T-cell (primary cell): ENCODE measurements at regions not wholly inside any gene's neighbourhood (a gene's known extent, or its start where the extent isn't known, plus 50 kb on each side); places are given as distances from the start of the nearest gene placed in this dataset.

Experiments
- ATAC-seq, 4 experiments: fragments of 200-7000 bp in 3 of 4; fragments of 150-1000 bp in 1 of 4; cut with Tn5 transposase; replicated peaks in 1 of 4; 1 replicate in 3 of 4; 2 replicates in 1 of 4; pipeline ENCODE4 v1.10.0; 2021; ENCODE audit warnings: moderate library complexity in 3 of 4, mild to moderate bottlenecking in 2 of 4, moderate number of reproducible peaks in 1 of 4
- CTCF ChIA-PET, 2 donors: fragments of 300-600 bp; sonication (Branson Sonifier 250); formaldehyde crosslinking; loops; one replicate each; lab custom pipeline; 2022; ENCODE audit warnings: antibody characterized with exemption in 2 of 2; lab: Charles Lee
- POLR2A ChIA-PET, 2 donors: fragments of 300-600 bp; sonication (Branson Sonifier 250); formaldehyde crosslinking; loops; one replicate each; lab custom pipeline; 2022; ENCODE audit warnings: antibody characterized with exemption in 2 of 2; lab: Charles Lee
- DNase-seq, 35 experiments: peaks; one replicate each; pipeline versions ENCODE4 v3.0.0 to v3.0.0-alpha.2; 2013 to 2023
- H3K27ac ChIP-seq: one replicate; pipeline ENCODE4 v1.5.1; 2013; ENCODE audit warnings: low read length
- H3K27me3 ChIP-seq, 2 experiments: replicated peaks in 1 of 2; 1 replicate in 1 of 2; 2 replicates in 1 of 2; pipeline versions ENCODE4 v1.6.1 to v1.7.0; 2013; ENCODE audit warnings: low read length in 1 of 2, mixed read lengths in 1 of 2; ENCODE audit not compliant: control insufficient read depth in 2 of 2, insufficient read depth in 2 of 2; ENCODE audit errors: extremely low read depth in 1 of 2
- H3K36me3 ChIP-seq, 2 donors: 1 replicate in 1 of 2; 2 replicates in 1 of 2; pipeline versions ENCODE4 v1.6.1 to v1.7.0; 2013; ENCODE audit warnings: low read length in 1 of 2; ENCODE audit not compliant: control insufficient read depth in 2 of 2, insufficient read depth in 1 of 2; ENCODE audit errors: extremely low read depth in 1 of 2
- H3K4me1 ChIP-seq, 2 experiments: 1 replicate in 1 of 2; 2 replicates in 1 of 2; pipeline versions ENCODE4 v1.6.1 to v1.7.0; 2013; ENCODE audit warnings: low read length in 2 of 2, mixed read lengths in 1 of 2; ENCODE audit not compliant: insufficient read depth in 2 of 2, control insufficient read depth in 1 of 2; ENCODE audit errors: extremely low read depth in 1 of 2
- H3K4me3 ChIP-seq, 2 donors: 1 replicate in 1 of 2; 2 replicates in 1 of 2; pipeline versions ENCODE4 v1.5.1 to v1.7.0; 2013; ENCODE audit warnings: mild to moderate bottlenecking in 2 of 2, low read length in 1 of 2, moderate library complexity in 1 of 2; ENCODE audit not compliant: control insufficient read depth in 1 of 2; ENCODE audit errors: extremely low read depth in 1 of 2
- H3K9me3 ChIP-seq: 2 replicates; pipeline ENCODE4 v1.7.0; 2013
- H3K27ac Mint-ChIP-seq, 2 donors: one replicate each; pipeline ENCODE4 v1.8.0; 2020 to 2021; ENCODE audit warnings: mild to moderate bottlenecking in 2 of 2, mixed read lengths in 2 of 2
- H3K27me3 Mint-ChIP-seq, 2 donors: one replicate each; pipeline ENCODE4 v1.8.0; 2021 to 2022; ENCODE audit warnings: mixed read lengths in 2 of 2
- H3K36me3 Mint-ChIP-seq: one replicate; pipeline ENCODE4 v1.8.0; 2021; ENCODE audit warnings: mixed read lengths
- H3K4me1 Mint-ChIP-seq, 3 donors: one replicate each; pipeline ENCODE4 v1.8.0; 2020 to 2022; ENCODE audit warnings: mixed read lengths in 3 of 3, mild to moderate bottlenecking in 1 of 3
- H3K4me3 Mint-ChIP-seq, 3 donors: one replicate each; pipeline ENCODE4 v1.8.0; 2020 to 2022; ENCODE audit warnings: mild to moderate bottlenecking in 3 of 3, mixed read lengths in 3 of 3, moderate library complexity in 3 of 3
- H3K9me3 Mint-ChIP-seq, 3 donors: one replicate each; pipeline ENCODE4 v1.8.0; 2020 to 2022; ENCODE audit warnings: mixed read lengths in 3 of 3
- WGBS: methylation state at CpG from one replicate; pipeline ENCODE4 v1.1.5; 2013; ENCODE audit warnings: missing lambda C conversion rate; ENCODE audit not compliant: insufficient coverage; 5-methylcytosine and 5-hydroxymethylcytosine counted together

DNA sequence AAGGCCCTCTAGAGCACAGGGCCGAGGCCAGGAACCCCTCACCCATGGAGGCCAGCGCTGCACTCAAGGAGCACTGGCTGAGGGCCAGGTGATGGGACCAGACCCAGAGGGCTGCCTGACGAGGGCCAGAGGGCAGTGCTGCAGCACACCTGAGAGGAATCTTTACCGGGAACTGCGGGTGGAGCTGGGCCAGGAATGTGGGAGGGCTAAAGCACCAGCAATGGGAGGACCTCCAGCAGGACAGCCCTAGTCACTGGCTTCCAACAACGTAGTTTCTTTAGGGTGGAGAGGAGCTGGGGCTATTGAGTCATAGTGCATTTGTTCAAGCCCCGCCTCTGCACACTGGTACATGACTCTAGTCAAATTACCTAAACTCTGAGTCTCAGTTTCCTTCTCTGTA lies 143.4 kb downstream of the TMEM17 start:
- Mint-ChIP-seq H3K36me3 (no peaks in the 10 kb centered on the region), H3K27ac (no peak overlapping the region), H3K9me3 (peaks cover 0 to 6% (median 2%) of the 10 kb centered on the region in 3 donors), H3K4me1 (no peaks in the 10 kb centered on the region), H3K4me3 (no peak overlapping the region), H3K27me3 (no peaks in the 10 kb centered on the region)
- Histone ChIP-seq H3K4me1 (no peaks in the 10 kb centered on the region), H3K27ac (no peak overlapping the region), H3K9me3 (no peaks in the 10 kb centered on the region), H3K27me3 (peaks cover 0 to 2% of the 10 kb centered on the region in 2 experiments), H3K36me3 (no peaks in the 10 kb centered on the region), H3K4me3 (no peak overlapping the region)
- ChIA-PET CTCF (interaction anchor here in 1 of 2 donors (0.6 kb wide), 1 partner anchor 110 kb away, joined by 3 read pairs; no protein-coding TSS in a partner anchor), POLR2A (no interaction called here)
- ATAC-seq (no peak), DNase-seq (no peak)
- 91% methylated on average over 3 of the region's 7 CpGs for WGBS

DNA sequence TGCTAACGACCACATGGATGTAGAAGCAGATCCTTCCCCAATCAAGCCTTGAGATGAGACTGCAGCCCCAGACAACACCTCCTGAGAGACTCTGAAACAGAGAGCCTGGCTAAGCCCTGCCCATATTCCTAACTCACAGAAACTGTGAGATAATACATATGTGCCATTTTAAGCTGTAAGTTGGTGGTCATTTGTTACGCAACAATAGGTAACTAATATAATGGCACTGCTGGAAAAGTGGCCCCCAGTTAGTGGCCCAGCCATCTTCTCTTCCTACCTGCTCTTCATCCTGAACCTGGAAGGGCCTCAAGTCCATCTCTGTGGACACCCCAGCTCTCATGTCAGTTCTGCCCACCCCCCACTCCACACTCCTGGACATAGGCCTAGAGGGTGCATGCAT lies 144.0 kb downstream of the TMEM17 start:
- Histone ChIP-seq H3K4me3 (no peak overlapping the region), H3K27ac (no peak overlapping the region), H3K4me1 (no peaks in the 10 kb centered on the region), H3K27me3 (peaks cover 0 to 2% of the 10 kb centered on the region in 2 experiments), H3K9me3 (no peaks in the 10 kb centered on the region), H3K36me3 (no peaks in the 10 kb centered on the region)
- Mint-ChIP-seq H3K27me3 (no peaks in the 10 kb centered on the region), H3K4me3 (no peak overlapping the region), H3K36me3 (no peaks in the 10 kb centered on the region), H3K4me1 (no peaks in the 10 kb centered on the region), H3K9me3 (peaks cover 0 to 6% (median 2%) of the 10 kb centered on the region in 3 donors), H3K27ac (no peak overlapping the region)
- ATAC-seq = no peak
- DNase-seq = no peak
- ChIA-PET CTCF (interaction anchor here in 1 of 2 donors (0.6 kb wide), 1 partner anchor 110 kb away, joined by 3 read pairs; no protein-coding TSS in a partner anchor), POLR2A (no interaction called here)
- no CpG with 5 or more reads among the region's 2 CpGs for WGBS

DNA sequence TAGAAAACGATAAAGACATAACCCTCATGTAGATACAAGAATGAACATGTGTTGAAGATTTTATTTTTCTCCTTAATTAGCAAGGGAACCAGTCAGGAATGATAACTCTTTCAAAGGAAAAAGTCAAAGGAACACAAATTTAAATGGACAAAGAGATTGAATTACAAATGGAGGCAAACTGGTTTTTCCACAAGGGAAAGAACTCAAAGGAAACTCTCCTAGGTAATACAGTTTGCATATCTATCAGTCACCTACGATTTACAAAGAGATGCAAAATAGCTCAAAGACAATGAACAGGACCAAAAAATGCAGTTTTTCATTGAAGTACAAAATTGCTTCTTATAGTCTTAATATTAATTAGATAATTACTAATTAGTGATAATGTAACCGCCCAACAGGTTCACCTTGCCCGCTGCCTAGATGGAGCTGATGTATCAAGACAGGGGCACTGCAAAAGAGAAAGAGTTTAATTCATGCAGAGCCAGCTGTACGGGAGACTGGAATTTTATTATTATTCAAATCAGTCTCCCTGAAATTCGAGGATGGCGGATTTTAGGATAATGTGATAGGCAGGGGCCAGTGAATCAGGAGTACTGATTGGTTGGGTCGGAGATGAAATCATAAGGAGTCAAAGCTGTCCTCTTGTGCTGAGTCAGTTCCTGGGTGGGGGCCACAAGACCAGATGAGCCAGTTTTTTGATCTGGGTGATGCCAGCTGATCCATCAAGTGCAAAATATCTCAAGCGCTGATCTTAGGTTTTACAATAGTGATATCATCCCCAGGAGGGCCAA lies 151.0 kb downstream of the TMEM17 start:
- H3K9me3 ChIP-seq = no peaks in the 10 kb centered on the region
- Mint-ChIP-seq H3K4me3 (no peak overlapping the region), H3K9me3 (peaks cover 0 to 7% (median 0%) of the 10 kb centered on the region in 3 donors), H3K36me3 (no peaks in the 10 kb centered on the region), H3K27me3 (no peaks in the 10 kb centered on the region), H3K4me1 (no peaks in the 10 kb centered on the region), H3K27ac (no peak overlapping the region)
- no peak for DNase-seq
- 74% methylated on average over 5 of the region's 9 CpGs for WGBS
- H3K36me3 ChIP-seq = no peaks in the 10 kb centered on the region
- no peak overlapping the region for H3K27ac ChIP-seq
- H3K27me3 ChIP-seq = no peaks in the 10 kb centered on the region
- ChIA-PET CTCF (interaction anchor here (0.7 kb wide), 2 partner anchors 28 to 418 kb away, joined by 3 to 7 read pairs; no protein-coding TSS in a partner anchor), POLR2A (no interaction called here)
- no peak overlapping the region for H3K4me3 ChIP-seq
- H3K4me1 ChIP-seq = no peaks in the 10 kb centered on the region
- no peak for ATAC-seq

DNA sequence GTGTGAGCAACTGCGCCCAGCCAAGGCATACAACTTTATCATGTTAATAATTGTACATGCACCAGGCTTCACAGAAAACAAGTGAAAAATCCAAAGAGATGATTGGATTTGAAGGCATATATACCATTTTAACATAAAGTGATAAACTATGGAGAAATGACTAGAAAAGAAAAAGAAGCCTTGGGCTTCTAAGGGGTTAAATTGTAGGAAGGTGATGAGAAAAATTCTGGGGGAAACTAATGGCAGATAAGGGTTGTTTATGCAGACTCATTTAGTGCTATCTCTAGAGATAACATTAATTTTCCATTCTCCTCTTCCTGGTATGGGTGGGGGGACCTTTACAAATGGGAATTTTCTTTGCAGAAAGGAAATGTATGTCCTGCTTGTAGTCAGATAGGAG lies 154.0 kb downstream of the TMEM17 start:
- H3K27ac Mint-ChIP-seq = no peak overlapping the region
- peaks cover 0 to 7% (median 0%) of the 10 kb centered on the region in 3 donors for H3K9me3 Mint-ChIP-seq
- H3K27me3 Mint-ChIP-seq = no peaks in the 10 kb centered on the region

DNA sequence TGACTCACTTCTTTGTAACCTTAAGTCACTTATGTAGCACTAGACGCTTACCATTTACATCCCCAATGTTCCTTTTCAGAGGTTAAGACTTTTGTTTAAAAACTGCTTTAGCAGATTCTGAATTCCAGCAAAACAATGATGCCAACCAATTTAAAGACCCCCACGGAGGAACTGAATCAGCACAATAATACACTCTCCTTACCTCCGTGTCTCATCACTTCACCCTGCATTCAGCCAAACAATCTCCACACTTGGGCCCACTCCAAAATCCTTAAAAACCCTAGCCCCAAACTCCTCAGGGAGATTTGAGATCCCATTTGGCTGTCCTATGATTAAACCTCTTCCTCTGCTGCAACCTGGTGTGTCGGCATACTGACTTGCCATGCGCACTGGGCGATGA lies 153.9 kb downstream of the B3GNT2 start:
- CTCF ChIA-PET = no interaction called here
- peaks cover 0 to 7% (median 0%) of the 10 kb centered on the region in 3 donors for H3K9me3 Mint-ChIP-seq
- H3K4me3 Mint-ChIP-seq = no peak overlapping the region
- no peak overlapping the region for H3K27ac ChIP-seq
- H3K27me3 ChIP-seq = no peaks in the 10 kb centered on the region
- no peak overlapping the region for H3K4me3 ChIP-seq
- no peaks in the 10 kb centered on the region for H3K9me3 ChIP-seq
- DNase-seq = no peak
- no peak overlapping the region for H3K27ac Mint-ChIP-seq
- H3K4me1 ChIP-seq = no peaks in the 10 kb centered on the region
- no peaks in the 10 kb centered on the region for H3K4me1 Mint-ChIP-seq
- H3K36me3 ChIP-seq = no peaks in the 10 kb centered on the region
- POLR2A ChIA-PET = no interaction called here
- no peaks in the 10 kb centered on the region for H3K27me3 Mint-ChIP-seq
- no peak for ATAC-seq
- H3K36me3 Mint-ChIP-seq = no peaks in the 10 kb centered on the region
- 89% methylated on average over 3 of the region's 6 CpGs for WGBS

More for the DNA sequence above, 154.0 kb downstream of the TMEM17 start:
- WGBS = no CpG with 5 or more reads among the region's 1 CpG
- H3K4me1 ChIP-seq = no peaks in the 10 kb centered on the region
- H3K27ac ChIP-seq = no peak overlapping the region
- ChIA-PET CTCF (interaction anchor here in 1 of 2 donors (0.7 kb wide), 1 partner anchor 215 kb away, joined by 4 read pairs; no protein-coding TSS in a partner anchor), POLR2A (interaction anchor here in 1 of 2 donors (0.6 kb wide), 1 partner anchor 17 kb away, joined by 5 read pairs; no protein-coding TSS in a partner anchor)
- H3K4me1 Mint-ChIP-seq = no peaks in the 10 kb centered on the region
- no peak overlapping the region for H3K4me3 ChIP-seq
- DNase-seq (no peak), ATAC-seq (no peak)
- H3K9me3 ChIP-seq = no peaks in the 10 kb centered on the region
- H3K36me3 Mint-ChIP-seq = no peaks in the 10 kb centered on the region
- H3K36me3 ChIP-seq = no peaks in the 10 kb centered on the region
- H3K27me3 ChIP-seq = no peaks in the 10 kb centered on the region
- no peak overlapping the region for H3K4me3 Mint-ChIP-seq

DNA sequence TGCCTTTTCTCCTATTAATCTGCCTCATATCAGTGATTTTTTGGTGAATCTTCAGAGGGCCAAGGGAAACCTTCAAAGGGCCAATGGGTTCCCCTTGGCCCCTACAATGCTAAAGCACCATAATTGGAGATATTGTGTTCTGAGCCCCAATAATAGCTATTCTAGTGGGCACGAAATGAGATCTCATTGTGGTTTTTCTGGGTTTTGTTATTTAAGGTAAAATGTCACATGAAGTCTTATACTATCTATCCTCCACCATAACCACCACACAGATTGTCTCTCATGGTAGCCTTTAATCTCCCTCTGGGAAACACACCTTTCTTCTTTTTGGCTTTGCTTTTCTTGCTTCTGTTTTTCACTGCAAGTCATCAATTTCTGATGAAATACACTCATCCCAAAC lies 152.8 kb downstream of the B3GNT2 start:
- Histone ChIP-seq H3K36me3 (no peaks in the 10 kb centered on the region), H3K9me3 (no peaks in the 10 kb centered on the region), H3K4me3 (no peak overlapping the region), H3K4me1 (no peaks in the 10 kb centered on the region), H3K27ac (no peak overlapping the region), H3K27me3 (no peaks in the 10 kb centered on the region)
- CTCF ChIA-PET = no interaction called here
- no CpG with 5 or more reads among the region's 1 CpG for WGBS
- Mint-ChIP-seq H3K27ac (no peak overlapping the region), H3K27me3 (no peaks in the 10 kb centered on the region), H3K9me3 (peaks cover 0 to 7% (median 0%) of the 10 kb centered on the region in 3 donors), H3K4me1 (no peaks in the 10 kb centered on the region), H3K4me3 (no peak overlapping the region), H3K36me3 (no peaks in the 10 kb centered on the region)
- POLR2A ChIA-PET = interaction anchor here in 1 of 2 donors (0.6 kb wide), 1 partner anchor 17 kb away, joined by 3 read pairs; no protein-coding TSS in a partner anchor
- no peak for ATAC-seq
- no peak for DNase-seq
